ENCODE measurements at regions not wholly inside any gene's neighbourhood (a gene's known extent, or its start where the extent isn't known, plus 50 kb on each side); places are given as distances from the start of the nearest gene placed in this dataset.

DNA sequence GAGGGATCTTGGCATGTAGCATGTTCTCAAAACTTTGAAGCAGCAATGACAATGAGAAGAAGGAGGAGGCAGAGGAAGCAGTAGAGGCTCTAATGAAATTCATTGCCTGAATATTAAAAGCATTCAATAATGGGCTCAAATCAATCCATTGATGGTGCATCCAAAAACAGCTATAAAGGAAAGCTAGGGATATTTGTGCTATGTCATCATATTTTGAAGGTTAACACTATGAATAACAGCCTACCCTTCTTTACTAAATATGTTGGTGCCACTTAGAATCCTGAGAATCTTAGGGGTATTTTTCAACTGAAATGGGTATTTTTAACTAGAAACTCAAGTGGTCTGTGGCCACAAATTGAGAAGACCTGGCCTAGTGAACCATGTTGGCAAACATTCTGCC lies 153.7 kb downstream of the SETD4 start:
- TF ChIP-seq, protein P1, sequence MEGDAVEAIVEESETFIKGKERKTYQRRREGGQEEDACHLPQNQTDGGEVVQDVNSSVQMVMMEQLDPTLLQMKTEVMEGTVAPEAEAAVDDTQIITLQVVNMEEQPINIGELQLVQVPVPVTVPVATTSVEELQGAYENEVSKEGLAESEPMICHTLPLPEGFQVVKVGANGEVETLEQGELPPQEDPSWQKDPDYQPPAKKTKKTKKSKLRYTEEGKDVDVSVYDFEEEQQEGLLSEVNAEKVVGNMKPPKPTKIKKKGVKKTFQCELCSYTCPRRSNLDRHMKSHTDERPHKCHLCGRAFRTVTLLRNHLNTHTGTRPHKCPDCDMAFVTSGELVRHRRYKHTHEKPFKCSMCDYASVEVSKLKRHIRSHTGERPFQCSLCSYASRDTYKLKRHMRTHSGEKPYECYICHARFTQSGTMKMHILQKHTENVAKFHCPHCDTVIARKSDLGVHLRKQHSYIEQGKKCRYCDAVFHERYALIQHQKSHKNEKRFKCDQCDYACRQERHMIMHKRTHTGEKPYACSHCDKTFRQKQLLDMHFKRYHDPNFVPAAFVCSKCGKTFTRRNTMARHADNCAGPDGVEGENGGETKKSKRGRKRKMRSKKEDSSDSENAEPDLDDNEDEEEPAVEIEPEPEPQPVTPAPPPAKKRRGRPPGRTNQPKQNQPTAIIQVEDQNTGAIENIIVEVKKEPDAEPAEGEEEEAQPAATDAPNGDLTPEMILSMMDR (IDR thresholded peaks at IDR 0.05): no peak
- TF ChIP-seq POLR2A (IDR thresholded peaks at IDR 0.05): no peak
- no peaks in the 10 kb centered on the region for H3K36me3 ChIP-seq
- DNase-seq: no peak
- H3K4me3 ChIP-seq: no peak overlapping the region
- no peak for ATAC-seq
- no peaks in the 10 kb centered on the region for H3K27me3 ChIP-seq
- no peaks in the 10 kb centered on the region for H3K4me1 ChIP-seq
- intact Hi-C loops (cut with DNase I): no loop called here
- H3K9me3 ChIP-seq: no peaks in the 10 kb centered on the region
- H3K27ac ChIP-seq: no peak overlapping the region

DNA sequence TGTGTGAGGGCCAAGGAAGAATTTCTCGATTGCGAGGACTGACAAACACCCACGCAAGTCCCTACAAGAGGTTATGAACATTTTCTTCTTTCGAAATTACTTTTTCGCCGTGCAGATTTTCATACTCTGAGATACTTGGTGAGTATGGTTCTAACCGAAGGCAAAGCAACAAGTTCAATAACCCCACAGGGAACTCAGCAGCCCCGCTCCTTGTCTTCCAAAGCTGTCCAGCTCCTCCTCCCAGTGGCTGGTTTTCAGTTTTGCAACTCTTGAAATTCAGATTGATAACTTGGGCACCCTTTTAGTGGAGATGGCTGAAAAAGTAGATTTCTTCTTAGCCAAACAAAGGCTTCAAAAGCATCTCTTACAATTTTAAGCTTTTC lies 154.4 kb downstream of the SETD4 start:
- Histone ChIP-seq H3K4me1 (no peaks in the 10 kb centered on the region), H3K36me3 (no peaks in the 10 kb centered on the region), H3K27me3 (no peaks in the 10 kb centered on the region), H3K4me3 (no peak overlapping the region), H3K27ac (no peak overlapping the region), H3K9me3 (no peaks in the 10 kb centered on the region)
- no peak for DNase-seq
- ATAC-seq: peak in 2 of 4 donors; percentile 18 to 57
- intact Hi-C loops (cut with DNase I): no loop called here
- 80% methylated on average over 7 of the region's 8 CpGs for WGBS (ENCODE audit: insufficient coverage, low coverage, low lambda C conversion rate, missing lambda C conversion rate)
- TF ChIP-seq POLR2A (IDR thresholded peaks at IDR 0.05): no peak

DNA sequence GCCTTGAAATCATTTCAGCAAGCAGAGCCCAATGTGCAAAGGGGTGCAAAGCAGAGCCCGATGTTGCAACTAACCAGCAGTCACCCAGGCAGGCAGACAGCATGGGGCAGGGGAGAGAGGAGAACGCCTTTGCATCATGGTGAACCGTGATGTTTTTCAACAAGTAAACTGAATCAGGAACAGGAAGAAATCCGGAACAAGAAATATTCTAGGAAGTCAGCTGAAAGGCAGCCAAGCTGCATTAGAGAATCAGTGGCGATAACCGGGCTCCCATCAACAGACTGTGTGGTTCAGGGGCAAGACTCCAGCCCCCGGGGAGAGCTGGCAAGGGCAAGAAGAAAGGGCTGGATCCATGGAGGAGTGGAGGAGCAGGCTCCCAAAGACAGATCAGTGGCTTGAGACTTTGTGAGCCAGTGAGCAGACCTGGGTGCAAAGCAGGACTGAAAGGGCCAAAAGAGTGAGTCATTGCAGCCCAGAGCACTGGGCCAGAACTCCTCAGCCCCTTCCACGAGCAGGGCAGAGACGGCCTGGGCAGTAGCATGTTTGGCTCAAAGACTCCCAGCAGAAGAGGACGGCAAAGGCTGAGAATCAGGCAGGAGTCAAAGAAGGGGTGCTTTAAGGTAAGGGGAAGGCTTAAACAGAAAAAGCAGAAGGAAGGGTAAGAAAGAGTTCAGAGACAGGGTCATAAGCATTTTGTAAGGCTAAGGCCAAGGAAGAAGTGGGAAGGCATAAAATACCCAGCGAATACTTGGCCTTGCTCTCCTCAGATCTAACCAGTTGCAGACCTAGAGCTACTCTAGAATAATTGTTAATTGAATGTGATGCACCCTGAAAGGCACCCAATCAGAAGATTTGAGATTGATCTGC lies 155.0 kb downstream of the SETD4 start:
- H3K36me3 ChIP-seq: no peaks in the 10 kb centered on the region
- no peaks in the 10 kb centered on the region for H3K4me1 ChIP-seq
- H3K9me3 ChIP-seq: no peaks in the 10 kb centered on the region
- no peak overlapping the region for H3K27ac ChIP-seq
- ATAC-seq (peak; percentile 40 to 81 (median 65)), DNase-seq (no peak)
- intact Hi-C loops (cut with DNase I): no loop called here
- H3K4me3 ChIP-seq: no peak overlapping the region
- H3K27me3 ChIP-seq: no peaks in the 10 kb centered on the region
- TF ChIP-seq POLR2A (IDR thresholded peaks at IDR 0.05): no peak
- TF ChIP-seq, protein P1 (IDR thresholded peaks at IDR 0.05): no peak
- WGBS (ENCODE audit: insufficient coverage, low coverage, low lambda C conversion rate, missing lambda C conversion rate): 57% methylated on average over 11 of the region's 11 CpGs

DNA sequence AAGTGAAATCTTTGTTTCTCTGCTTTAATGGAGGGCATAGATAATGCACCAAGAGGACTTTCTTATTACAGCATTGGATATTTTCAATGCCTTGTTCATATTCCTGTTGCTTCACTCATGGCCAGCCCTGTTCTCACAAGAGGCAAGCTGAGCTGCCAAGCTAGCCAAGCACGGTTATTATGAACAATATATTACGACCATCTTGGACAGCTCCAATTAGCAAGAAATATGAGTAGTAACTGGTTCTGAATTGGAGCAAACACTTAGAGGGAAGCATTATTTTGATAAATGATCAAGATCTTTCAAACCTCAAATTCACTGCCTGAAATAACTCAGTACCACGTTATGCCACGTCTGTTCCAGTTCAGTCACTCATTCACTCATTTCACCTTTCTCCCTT lies 159.8 kb downstream of the SETD4 start:
- TF ChIP-seq POLR2A (IDR thresholded peaks at IDR 0.05): no peak
- TF ChIP-seq, protein P1 (IDR thresholded peaks at IDR 0.05): no peak
- no peak overlapping the region for H3K27ac ChIP-seq
- H3K4me3 ChIP-seq: no peak overlapping the region
- H3K4me1 ChIP-seq: no peaks in the 10 kb centered on the region
- 79% methylated on average over 4 of the region's 4 CpGs for WGBS (ENCODE audit: insufficient coverage, low coverage, low lambda C conversion rate, missing lambda C conversion rate)
- H3K36me3 ChIP-seq: no peaks in the 10 kb centered on the region
- ATAC-seq (no peak), DNase-seq (no peak)
- no peaks in the 10 kb centered on the region for H3K9me3 ChIP-seq
- intact Hi-C loops (cut with DNase I): no loop called here
- H3K27me3 ChIP-seq: no peaks in the 10 kb centered on the region

DNA sequence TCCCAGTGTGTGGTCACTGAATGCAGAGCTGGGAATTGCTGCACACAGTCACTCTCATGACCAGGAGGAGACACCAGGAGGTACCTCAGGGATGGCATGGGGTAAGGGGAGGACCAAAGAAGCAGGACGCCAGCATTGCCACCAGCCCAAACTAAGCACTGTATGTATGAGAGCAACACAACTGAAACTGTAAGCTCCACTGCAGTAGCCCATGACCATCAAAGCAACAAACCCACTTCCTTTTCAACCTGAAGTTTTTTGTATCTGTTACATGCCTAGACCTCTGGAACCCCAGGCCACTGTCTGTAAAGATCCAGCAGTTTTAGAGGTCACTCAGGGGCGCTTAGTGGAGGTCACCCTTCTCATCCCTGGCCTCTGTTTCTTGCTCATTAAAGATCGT lies 164.3 kb downstream of the SETD4 start:
- H3K27me3 ChIP-seq: no peaks in the 10 kb centered on the region
- H3K36me3 ChIP-seq: no peaks in the 10 kb centered on the region
- no peak overlapping the region for H3K4me3 ChIP-seq
- TF ChIP-seq, protein P1 (IDR thresholded peaks at IDR 0.05): no peak
- TF ChIP-seq POLR2A (IDR thresholded peaks at IDR 0.05): no peak
- no peaks in the 10 kb centered on the region for H3K9me3 ChIP-seq
- no peak overlapping the region for H3K27ac ChIP-seq
- no peak for ATAC-seq
- intact Hi-C loops (cut with DNase I): no loop called here
- 48% methylated on average over 2 of the region's 3 CpGs for WGBS (ENCODE audit: insufficient coverage, low coverage, low lambda C conversion rate, missing lambda C conversion rate)
- H3K4me1 ChIP-seq: no peaks in the 10 kb centered on the region
- DNase-seq: no peak
